AG04450 (cell line): ENCODE measurements at regions not wholly inside any gene's neighbourhood (a gene's known extent, or its start where the extent isn't known, plus 50 kb on each side); places are given as distances from the start of the nearest gene placed in this dataset.

Source experiments
- CTCF ChIA-PET: fragments of 300-600, 350-600 bp; formaldehyde crosslinking; extraction: SDS; loops from one replicate; lab custom pipeline; 2022; ENCODE audit warnings: antibody characterized with exemption, inconsistent platforms; lab: Charles Lee
- POLR2A ChIA-PET: fragments of 350-600 bp; formaldehyde crosslinking; extraction: SDS; loops from one replicate; lab custom pipeline; 2021; ENCODE audit warnings: antibody characterized with exemption, inconsistent platforms; lab: Yijun Ruan, JAX
- DNase-seq: peaks from one replicate; pipeline ENCODE4 v3.0.0-alpha.2; 2011; ENCODE audit warnings: low read depth, low spot score
- H3K27ac ChIP-seq: one replicate; pipeline ENCODE4 v1.5.1; 2012; ENCODE audit warnings: low read depth, low read length, control low read depth
- H3K27me3 ChIP-seq: one replicate; pipeline ENCODE4 v1.6.0; 2012; ENCODE audit warnings: low read length; ENCODE audit not compliant: control insufficient read depth, insufficient read depth
- H3K4me3 ChIP-seq: 2 replicates; pipeline ENCODE4 v1.5.1; 2011; ENCODE audit warnings: mild to moderate bottlenecking, low read depth, low read length, control low read depth
- H3K9me3 ChIP-seq: 2 replicates; pipeline ENCODE4 v1.5.1; 2012; ENCODE audit warnings: low read length; ENCODE audit not compliant: control insufficient read depth, insufficient read depth
- TF ChIP-seq, protein P1 (sequence below): IDR thresholded peaks from 2 replicates; pipeline ENCODE4 v1.5.1; 2011; ENCODE audit warnings: low read depth, low read length, control low read depth, inconsistent platforms

DNA sequence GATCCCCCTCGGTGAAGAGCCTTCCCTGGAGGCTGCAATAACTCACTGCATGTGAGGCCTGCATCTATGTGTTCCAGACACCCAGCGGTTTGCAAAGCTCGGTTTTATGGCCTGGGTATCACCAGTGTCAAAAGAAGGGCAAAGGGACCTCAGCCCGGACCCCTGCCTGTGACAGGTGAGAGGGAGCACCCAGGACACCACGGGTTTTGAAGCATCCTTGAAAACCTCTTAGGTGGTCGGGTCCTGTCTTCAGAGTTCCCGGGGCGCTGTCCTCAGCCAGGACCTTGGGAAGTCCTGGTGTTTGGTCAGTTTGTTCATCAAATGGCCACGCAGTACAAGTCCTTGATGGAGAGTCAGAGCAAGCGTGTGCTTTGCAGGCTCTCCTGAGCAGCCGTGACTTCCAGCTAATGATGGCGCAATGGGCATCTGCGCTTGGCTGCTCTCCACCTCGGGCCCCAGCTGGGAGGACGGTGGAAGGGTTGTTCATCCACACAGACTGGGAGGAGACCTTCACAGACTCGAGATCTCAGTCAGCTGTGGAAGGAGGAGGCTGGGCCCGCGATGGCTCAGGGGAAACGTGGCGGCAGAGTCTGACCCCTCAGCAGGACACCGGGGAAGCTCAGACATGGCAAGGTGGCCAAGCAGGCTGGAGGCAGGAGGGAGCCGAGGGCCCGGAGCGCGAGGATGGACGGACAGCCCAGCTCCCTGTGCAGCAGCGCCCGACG, 113.1 kb upstream of the GPC1 start:
- H3K27ac ChIP-seq = no peak overlapping the region
- peaks cover 8% of the 10 kb centered on the region; the same call in 1 of the 2 replicates for H3K9me3 ChIP-seq
- peaks cover 2% of the 10 kb centered on the region for H3K27me3 ChIP-seq
- no peak overlapping the region for H3K4me3 ChIP-seq
- ChIA-PET POLR2A (no interaction called here), CTCF (interaction anchor here (1.2 kb wide), 1 partner anchor 90 kb away, joined by 3 read pairs; no protein-coding TSS in a partner anchor)
- TF ChIP-seq, protein P1, sequence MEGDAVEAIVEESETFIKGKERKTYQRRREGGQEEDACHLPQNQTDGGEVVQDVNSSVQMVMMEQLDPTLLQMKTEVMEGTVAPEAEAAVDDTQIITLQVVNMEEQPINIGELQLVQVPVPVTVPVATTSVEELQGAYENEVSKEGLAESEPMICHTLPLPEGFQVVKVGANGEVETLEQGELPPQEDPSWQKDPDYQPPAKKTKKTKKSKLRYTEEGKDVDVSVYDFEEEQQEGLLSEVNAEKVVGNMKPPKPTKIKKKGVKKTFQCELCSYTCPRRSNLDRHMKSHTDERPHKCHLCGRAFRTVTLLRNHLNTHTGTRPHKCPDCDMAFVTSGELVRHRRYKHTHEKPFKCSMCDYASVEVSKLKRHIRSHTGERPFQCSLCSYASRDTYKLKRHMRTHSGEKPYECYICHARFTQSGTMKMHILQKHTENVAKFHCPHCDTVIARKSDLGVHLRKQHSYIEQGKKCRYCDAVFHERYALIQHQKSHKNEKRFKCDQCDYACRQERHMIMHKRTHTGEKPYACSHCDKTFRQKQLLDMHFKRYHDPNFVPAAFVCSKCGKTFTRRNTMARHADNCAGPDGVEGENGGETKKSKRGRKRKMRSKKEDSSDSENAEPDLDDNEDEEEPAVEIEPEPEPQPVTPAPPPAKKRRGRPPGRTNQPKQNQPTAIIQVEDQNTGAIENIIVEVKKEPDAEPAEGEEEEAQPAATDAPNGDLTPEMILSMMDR = no peak
- DNase-seq = peak; percentile 18

DNA sequence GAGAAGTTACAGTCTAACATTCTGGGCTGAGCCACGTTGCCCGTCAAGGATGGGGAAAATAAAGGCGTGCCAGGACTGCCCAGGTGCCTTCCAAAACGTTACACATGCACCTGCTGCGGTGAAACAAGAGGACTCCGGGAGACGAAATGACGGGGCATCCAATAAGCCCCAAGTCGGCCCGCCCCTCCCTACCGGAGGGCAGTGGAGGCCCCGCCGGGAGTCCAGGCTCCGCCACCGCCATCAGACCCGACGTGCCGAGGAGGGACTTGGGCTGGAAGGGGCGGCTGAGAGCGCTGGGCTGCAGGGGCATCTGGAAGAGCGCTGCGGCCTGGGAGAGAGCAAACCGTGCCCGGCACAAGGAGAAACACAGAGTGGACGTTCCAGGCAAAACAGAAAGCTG, 112.5 kb upstream of the GPC1 start:
- DNase-seq = no peak
- H3K4me3 ChIP-seq = no peak overlapping the region
- ChIA-PET CTCF (no interaction called here), POLR2A (no interaction called here)
- H3K27me3 ChIP-seq = peaks cover 2% of the 10 kb centered on the region
- peaks cover 12% of the 10 kb centered on the region; the same call in 1 of the 2 replicates for H3K9me3 ChIP-seq
- TF ChIP-seq, protein P1 = no peak
- no peak overlapping the region for H3K27ac ChIP-seq

DNA sequence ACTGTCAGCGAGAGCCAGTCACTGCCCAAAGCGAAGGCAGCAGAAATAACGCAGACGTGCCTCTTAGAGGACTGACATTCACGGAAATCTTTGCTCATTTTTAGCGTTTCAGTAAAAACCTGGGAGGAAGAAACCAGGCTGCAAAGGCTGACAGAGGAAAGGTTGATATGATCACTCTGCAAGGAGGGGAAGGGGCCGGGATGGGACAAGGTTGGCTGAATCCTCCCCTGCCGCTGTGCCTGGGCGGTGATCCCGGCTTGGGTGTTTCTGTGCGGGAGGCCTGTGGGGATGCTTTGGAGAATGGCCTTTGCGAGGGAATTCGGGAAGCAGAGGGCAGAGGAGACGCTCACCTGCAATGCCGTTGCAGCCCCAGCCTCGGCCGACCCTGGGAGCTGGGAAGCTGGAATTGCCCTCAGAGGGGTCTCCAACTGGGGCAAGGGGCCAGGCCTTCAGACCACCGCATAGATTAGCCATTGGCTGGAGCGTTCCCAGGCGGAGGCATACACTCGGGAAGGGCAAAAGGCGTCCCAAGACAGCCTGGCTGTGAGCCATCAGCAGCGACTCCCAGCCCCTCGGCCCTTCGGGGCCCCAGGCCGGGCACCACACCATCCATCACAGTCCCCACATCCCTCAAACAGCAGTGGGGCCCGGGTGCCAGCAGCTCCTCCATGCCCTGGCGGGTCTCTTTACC, 111.7 kb upstream of the GPC1 start:
- H3K27ac ChIP-seq = no peak overlapping the region
- ChIA-PET POLR2A (no interaction called here), CTCF (no interaction called here)
- no peak overlapping the region for H3K4me3 ChIP-seq
- TF ChIP-seq, protein P1 = no peak
- H3K27me3 ChIP-seq = peaks cover 4% of the 10 kb centered on the region
- peaks cover 12% of the 10 kb centered on the region; the same call in 1 of the 2 replicates for H3K9me3 ChIP-seq
- no peak for DNase-seq

DNA sequence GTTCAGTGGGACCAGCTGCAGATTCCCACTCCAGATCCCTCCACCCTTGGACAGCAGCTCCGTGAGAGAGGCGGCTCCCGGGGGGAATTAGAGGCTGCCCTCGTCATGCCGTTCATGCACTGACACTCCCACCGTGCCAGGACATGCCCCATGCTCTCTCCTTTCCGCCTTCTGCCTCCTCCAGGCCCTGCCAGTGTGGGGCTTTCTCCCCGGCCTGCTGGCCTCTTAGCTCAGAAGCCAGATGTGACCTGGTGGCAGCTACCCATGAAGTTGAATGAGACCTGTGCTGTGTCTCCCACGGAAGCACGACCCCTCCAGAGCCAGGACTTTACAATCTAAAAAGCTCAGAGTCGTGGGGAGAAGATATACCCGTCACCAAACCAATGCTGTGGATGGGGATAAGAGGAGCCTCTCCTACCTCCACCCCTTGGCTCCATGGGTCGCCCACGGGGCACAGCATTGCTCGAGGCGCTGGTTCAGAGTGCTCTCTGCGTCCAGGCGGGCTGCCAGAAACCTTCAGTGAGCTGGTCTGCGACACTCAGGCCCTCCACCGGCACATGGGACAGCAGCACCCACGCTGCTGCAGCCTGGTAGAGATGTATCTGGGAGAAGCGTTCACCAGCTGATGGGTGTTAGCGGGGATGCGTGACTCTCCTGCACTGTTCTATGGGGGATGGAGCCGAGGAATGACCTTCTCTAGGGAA, 111.0 kb upstream of the GPC1 start:
- H3K4me3 ChIP-seq = no peak overlapping the region
- peaks cover 6% of the 10 kb centered on the region for H3K27me3 ChIP-seq
- ChIA-PET CTCF (no interaction called here), POLR2A (no interaction called here)
- DNase-seq = no peak
- no peak overlapping the region for H3K27ac ChIP-seq
- TF ChIP-seq, protein P1 = no peak
- peaks cover 12% of the 10 kb centered on the region; the same call in 1 of the 2 replicates for H3K9me3 ChIP-seq
